CD4-positive, alpha-beta T cell (primary cell): ENCODE measurements at regions not wholly inside any gene's neighbourhood (a gene's known extent, or its start where the extent isn't known, plus 50 kb on each side); places are given as distances from the start of the nearest gene placed in this dataset.

Source experiments
- ATAC-seq: fragments of 200-7000 bp; cut with Tn5 transposase; one replicate; pipeline ENCODE4 v1.10.0; 2022; ENCODE audit warnings: mild to moderate bottlenecking; ENCODE audit not compliant: poor library complexity
- CTCF ChIA-PET: fragments of 350-600 bp; sonication (Branson Sonifier 250); formaldehyde crosslinking; loops from one replicate; lab custom pipeline; 2021; ENCODE audit warnings: antibody characterized with exemption, inconsistent platforms; lab: Charles Lee
- POLR2A ChIA-PET: fragments of 350-600 bp; sonication (Branson Sonifier 250); formaldehyde crosslinking; loops from one replicate; lab custom pipeline; 2021; ENCODE audit warnings: antibody characterized with exemption, inconsistent platforms; lab: Charles Lee
- DNase-seq, 14 experiments: peaks; one replicate each; pipeline ENCODE4 v3.0.0-alpha.2; 2013 to 2020; ENCODE audit warnings: mixed read lengths in 2 of 14
- H3K27ac ChIP-seq, 2 donors: one replicate each; pipeline versions ENCODE4 v1.5.1 to v1.7.0; 2013; ENCODE audit warnings: low read length in 2 of 2, low read depth in 1 of 2, mild to moderate bottlenecking in 1 of 2
- H3K27me3 ChIP-seq, 2 experiments: 1 replicate in 1 of 2; 2 replicates in 1 of 2; pipeline versions ENCODE4 v1.6.1 to v1.7.0; 2013; ENCODE audit warnings: low read length in 2 of 2, control low read depth in 1 of 2, mild to moderate bottlenecking in 1 of 2, moderate library complexity in 1 of 2; ENCODE audit not compliant: insufficient read depth in 2 of 2, control insufficient read depth in 1 of 2
- H3K36me3 ChIP-seq: one replicate; pipeline ENCODE4 v1.6.1; 2013; ENCODE audit warnings: low read length, control low read depth; ENCODE audit not compliant: insufficient read depth
- H3K4me1 ChIP-seq: one replicate; pipeline ENCODE4 v1.6.1; 2013; ENCODE audit warnings: low read length, control low read depth; ENCODE audit not compliant: insufficient read depth
- H3K4me3 ChIP-seq: one replicate; pipeline ENCODE4 v1.5.1; 2013; ENCODE audit warnings: mild to moderate bottlenecking, low read length, moderate library complexity
- H3K9me3 ChIP-seq, 2 experiments: 1 replicate in 1 of 2; 2 replicates in 1 of 2; pipeline versions ENCODE4 v1.6.1 to v1.7.0; 2013; ENCODE audit warnings: low read length in 2 of 2, mild to moderate bottlenecking in 2 of 2, control low read depth in 1 of 2, moderate library complexity in 1 of 2; ENCODE audit not compliant: control insufficient read depth in 1 of 2, insufficient read depth in 1 of 2
- H3K27ac Mint-ChIP-seq: one replicate; pipeline ENCODE4 v1.8.0; 2020; ENCODE audit warnings: mixed read lengths
- H3K27me3 Mint-ChIP-seq: one replicate; pipeline ENCODE4 v1.8.0; 2021; ENCODE audit warnings: mixed read lengths
- H3K36me3 Mint-ChIP-seq: one replicate; pipeline ENCODE4 v1.8.0; 2021; ENCODE audit warnings: low read depth, mixed read lengths
- H3K4me1 Mint-ChIP-seq: one replicate; pipeline ENCODE4 v1.8.0; 2021; ENCODE audit warnings: low read depth, mixed read lengths
- H3K4me3 Mint-ChIP-seq: one replicate; pipeline ENCODE4 v1.8.0; 2020; ENCODE audit warnings: mild to moderate bottlenecking, mixed read lengths
- H3K9me3 Mint-ChIP-seq: one replicate; pipeline ENCODE4 v1.8.0; 2020; ENCODE audit warnings: mixed read lengths
- CTCF ChIP-seq: fragments of 200-600 bp; IDR thresholded peaks from one replicate; pipeline ENCODE4 v1.8.0; 2022; ENCODE audit warnings: antibody characterized with exemption, mild to moderate bottlenecking
- intact Hi-C, 2 experiments: fragments of 100-400 bp; cut with DNase I in 1 of 2; cut with micrococcal nuclease in 1 of 2; formaldehyde crosslinking; loops; one replicate each; pipeline versions ENCODE4 v1.15.1 to v1.9.0; 2023 to 2025; cut with DNase I, micrococcal nuclease

- intact Hi-C loops = no loop called here
- no peak overlapping the region for H3K27ac Mint-ChIP-seq
- Histone ChIP-seq H3K4me3 (no peak overlapping the region), H3K4me1 (no peaks in the 10 kb centered on the region), H3K27ac (no peak overlapping the region), H3K27me3 (no peaks in the 10 kb centered on the region), H3K36me3 (no peaks in the 10 kb centered on the region), H3K9me3 (peaks cover 0 to 8% of the 10 kb centered on the region in 2 experiments)
- no peaks in the 10 kb centered on the region for H3K4me1 Mint-ChIP-seq
- DNase-seq (peak in 1 of 14 experiments; percentile 6), ATAC-seq (no peak)
- POLR2A ChIA-PET = no interaction called here
- no peak for TF ChIP-seq CTCF
- H3K36me3 Mint-ChIP-seq = no peaks in the 10 kb centered on the region
- CTCF ChIA-PET = no interaction called here
- H3K27me3 Mint-ChIP-seq = no peaks in the 10 kb centered on the region
- H3K4me3 Mint-ChIP-seq = no peak overlapping the region
- H3K9me3 Mint-ChIP-seq = peaks cover 3% of the 10 kb centered on the region
These were observed 648.6 kb upstream of the AGA start for GRCh38 chr4:178090640-178091411.

- POLR2A ChIA-PET = no interaction called here
- Histone ChIP-seq H3K4me3 (no peak overlapping the region), H3K4me1 (no peaks in the 10 kb centered on the region), H3K9me3 (peaks cover 0 to 3% of the 10 kb centered on the region in 2 experiments), H3K27ac (no peak overlapping the region), H3K36me3 (no peaks in the 10 kb centered on the region), H3K27me3 (no peaks in the 10 kb centered on the region)
- Mint-ChIP-seq H3K27ac (no peak overlapping the region), H3K9me3 (no peaks in the 10 kb centered on the region), H3K4me3 (no peak overlapping the region), H3K27me3 (no peaks in the 10 kb centered on the region), H3K36me3 (no peaks in the 10 kb centered on the region), H3K4me1 (no peaks in the 10 kb centered on the region)
- intact Hi-C loops = no loop called here
- DNase-seq (no peak), ATAC-seq (no peak)
- CTCF ChIA-PET = no interaction called here
- no peak for TF ChIP-seq CTCF
These were observed 659.9 kb upstream of the AGA start for GRCh38 chr4:178102139-178102538.

GRCh38 chr4:178105242-178105641, 663.0 kb upstream of the AGA start:
- Histone ChIP-seq H3K4me1 (no peaks in the 10 kb centered on the region), H3K27me3 (no peaks in the 10 kb centered on the region), H3K4me3 (no peak overlapping the region), H3K27ac (no peak overlapping the region), H3K36me3 (no peaks in the 10 kb centered on the region), H3K9me3 (no peaks in the 10 kb centered on the region)
- ATAC-seq = no peak
- intact Hi-C loops = no loop called here
- no peaks in the 10 kb centered on the region for H3K27me3 Mint-ChIP-seq
- no peak overlapping the region for H3K27ac Mint-ChIP-seq
- H3K9me3 Mint-ChIP-seq = peaks cover 6% of the 10 kb centered on the region
- POLR2A ChIA-PET = no interaction called here
- H3K4me3 Mint-ChIP-seq = no peak overlapping the region
- TF ChIP-seq CTCF = no peak
- no peaks in the 10 kb centered on the region for H3K4me1 Mint-ChIP-seq
- no peak for DNase-seq
- CTCF ChIA-PET = no interaction called here
- no peaks in the 10 kb centered on the region for H3K36me3 Mint-ChIP-seq
